H1 (cell line): ENCODE measurements at regions not wholly inside any gene's neighbourhood (a gene's known extent, or its start where the extent isn't known, plus 50 kb on each side); places are given as distances from the start of the nearest gene placed in this dataset.

ENCODE experiments used
- CTCF ChIA-PET: fragments of 300-600 bp; sonication (Branson Sonifier 250); formaldehyde crosslinking; loops from one replicate; lab custom pipeline; 2021; ENCODE audit not compliant: partially characterized antibody; lab: Charles Lee
- POLR2A ChIA-PET: fragments of 300-600 bp; sonication (Branson Sonifier 250); formaldehyde crosslinking; loops from one replicate; lab custom pipeline; 2021; ENCODE audit warnings: inconsistent platforms; ENCODE audit not compliant: partially characterized antibody; lab: Charles Lee
- DNase-seq, 2 experiments: peaks; one replicate each; pipeline versions ENCODE4 v3.0.0 to v3.0.0-alpha.2; 2010 to 2022; ENCODE audit warnings: low spot score in 2 of 2, low read depth in 1 of 2, mixed read lengths in 1 of 2
- FAIRE-seq: peaks from 2 replicates; lab custom pipeline; 2011; peaks lifted over from hg19 to GRCh38; lab: Jason Lieb, UNC
- H2AFZ ChIP-seq: 2 replicates; pipeline ENCODE4 v1.8.1; 2012; ENCODE audit warnings: low read length, inconsistent platforms
- H2AK5ac ChIP-seq: 2 replicates; pipeline ENCODE4 v1.6.1; 2013; ENCODE audit warnings: low read depth, low read length
- H2BK120ac ChIP-seq: replicated peaks from 2 replicates; pipeline ENCODE3; 2013; ENCODE audit warnings: low read depth, low read length, inconsistent platforms
- H2BK12ac ChIP-seq: 2 replicates; pipeline ENCODE4 v1.6.1; 2013; ENCODE audit warnings: low read depth, low read length
- H2BK15ac ChIP-seq: 2 replicates; pipeline ENCODE4 v1.6.1; 2013; ENCODE audit warnings: low read length
- H2BK20ac ChIP-seq: 2 replicates; pipeline ENCODE4 v1.6.1; 2013; ENCODE audit warnings: low read length
- H2BK5ac ChIP-seq: 2 replicates; pipeline ENCODE4 v1.6.1; 2013; ENCODE audit warnings: low read depth, low read length
- H3K14ac ChIP-seq: 2 replicates; pipeline ENCODE4 v1.6.1; 2013; ENCODE audit warnings: inconsistent platforms; ENCODE audit not compliant: insufficient read length
- H3K18ac ChIP-seq: 2 replicates; pipeline ENCODE4 v1.6.1; 2013; ENCODE audit warnings: low read length; ENCODE audit errors: extremely low read depth
- H3K23ac ChIP-seq: 2 replicates; pipeline ENCODE4 v1.6.1; 2013; ENCODE audit warnings: inconsistent platforms; ENCODE audit not compliant: insufficient read length
- H3K23me2 ChIP-seq: 2 replicates; pipeline ENCODE4 v1.6.1; 2013; ENCODE audit warnings: low read depth, low read length
- H3K27ac ChIP-seq: 2 replicates; pipeline ENCODE4 v1.6.1; 2011; ENCODE audit warnings: low read depth, low read length, inconsistent platforms
- H3K27me3 ChIP-seq, 4 experiments: replicated peaks in 1 of 4; 1 replicate in 1 of 4; 2 replicates in 3 of 4; pipeline versions ENCODE4 v1.6.1 to v1.8.1; 2011 to 2013; ENCODE audit warnings: low read length in 3 of 4, mild to moderate bottlenecking in 3 of 4, inconsistent platforms in 2 of 4, mixed read lengths in 2 of 4, moderate library complexity in 1 of 4; ENCODE audit not compliant: control insufficient read depth in 3 of 4, insufficient read depth in 3 of 4; ENCODE audit errors: extremely low read depth in 1 of 4
- H3K36me3 ChIP-seq, 4 experiments: 2 replicates each; pipeline versions ENCODE4 v1.6.1 to v1.8.1; 2011 to 2013; ENCODE audit warnings: mild to moderate bottlenecking in 4 of 4, low read length in 3 of 4, moderate library complexity in 2 of 4, control low read depth in 1 of 4, inconsistent platforms in 1 of 4; ENCODE audit not compliant: insufficient read depth in 4 of 4, control insufficient read depth in 2 of 4
- H3K4ac ChIP-seq: replicated peaks from 2 replicates; pipeline ENCODE3; 2013; ENCODE audit warnings: low read length, low read depth, mixed read lengths, inconsistent platforms; ENCODE audit not compliant: insufficient read length
- H3K4me1 ChIP-seq, 4 experiments: replicated peaks in 1 of 4; 1 replicate in 1 of 4; 2 replicates in 3 of 4; pipeline versions ENCODE4 v1.6.1 to v1.8.1; 2011 to 2013; ENCODE audit warnings: low read length in 3 of 4, inconsistent platforms in 2 of 4, mixed read lengths in 1 of 4; ENCODE audit not compliant: insufficient read depth in 4 of 4, control insufficient read depth in 3 of 4
- H3K4me2 ChIP-seq, 2 experiments: 2 replicates each; pipeline versions ENCODE4 v1.6.1 to v1.8.1; 2011 to 2013; ENCODE audit warnings: low read depth in 2 of 2, low read length in 2 of 2, control low read depth in 1 of 2, inconsistent platforms in 1 of 2, mild to moderate bottlenecking in 1 of 2; ENCODE audit not compliant: insufficient read depth in 1 of 2
- H3K4me3 ChIP-seq, 4 experiments: fragments of 200-600, 300-600 bp in 1 of 4; sonication (generic), shearing (Covaris generic), sonication (Bioruptor Twin) in 1 of 4; 2 replicates each; pipeline versions ENCODE4 v1.5.1 to v1.8.1; 2011 to 2016; ENCODE audit warnings: low read length in 4 of 4, low read depth in 3 of 4, control low read depth in 2 of 4, inconsistent platforms in 2 of 4, mild to moderate bottlenecking in 2 of 4, mixed read lengths in 1 of 4, moderate library complexity in 1 of 4; ENCODE audit not compliant: insufficient read depth in 2 of 4; ENCODE audit errors: extremely low read depth in 1 of 4
- H3K56ac ChIP-seq: replicated peaks from 2 replicates; pipeline ENCODE3; 2013; ENCODE audit warnings: low read depth, mild to moderate bottlenecking, mixed read lengths, low read length, inconsistent platforms; ENCODE audit not compliant: insufficient read length
- H3K79me1 ChIP-seq: 2 replicates; pipeline ENCODE4 v1.6.1; 2013; ENCODE audit warnings: low read depth, low read length, control low read depth
- H3K79me2 ChIP-seq, 2 experiments: 2 replicates each; pipeline versions ENCODE4 v1.6.1 to v1.8.1; 2012 to 2013; ENCODE audit warnings: low read length in 2 of 2, mild to moderate bottlenecking in 2 of 2, inconsistent platforms in 1 of 2; ENCODE audit not compliant: insufficient read depth in 2 of 2, control insufficient read depth in 1 of 2
- H3K9ac ChIP-seq, 4 experiments: replicated peaks in 1 of 4; 1 replicate in 1 of 4; 2 replicates in 3 of 4; pipeline versions ENCODE4 v1.6.1 to v1.8.1; 2011 to 2013; ENCODE audit warnings: low read depth in 3 of 4, low read length in 3 of 4, control low read depth in 2 of 4, mild to moderate bottlenecking in 2 of 4, moderate library complexity in 2 of 4, inconsistent platforms in 1 of 4; ENCODE audit errors: extremely low read depth in 1 of 4
- H3K9me3 ChIP-seq, 2 experiments: 2 replicates each; pipeline versions ENCODE4 v1.6.1 to v1.8.1; 2012 to 2013; ENCODE audit warnings: mild to moderate bottlenecking in 2 of 2, moderate library complexity in 2 of 2, control low read depth in 1 of 2, inconsistent platforms in 1 of 2, low read depth in 1 of 2, low read length in 1 of 2, mixed read lengths in 1 of 2; ENCODE audit not compliant: insufficient read depth in 2 of 2
- H4K20me1 ChIP-seq, 2 experiments: replicated peaks in 1 of 2; 2 replicates each; pipeline versions ENCODE3 to v1.8.1; 2011 to 2013; ENCODE audit warnings: inconsistent platforms in 2 of 2, low read length in 2 of 2, mild to moderate bottlenecking in 1 of 2; ENCODE audit not compliant: insufficient read depth in 2 of 2, control insufficient read depth in 1 of 2
- H4K5ac ChIP-seq: 2 replicates; pipeline ENCODE4 v1.6.1; 2013; ENCODE audit warnings: low read length, low read depth, mixed read lengths, inconsistent platforms; ENCODE audit not compliant: insufficient read length
- H4K8ac ChIP-seq: 2 replicates; pipeline ENCODE4 v1.8.0; 2013; ENCODE audit warnings: mild to moderate bottlenecking, moderate library complexity, low read length, inconsistent platforms; ENCODE audit not compliant: insufficient read depth; ENCODE audit errors: extremely low read depth
- H4K91ac ChIP-seq: replicated peaks from 2 replicates; pipeline ENCODE3; 2013; ENCODE audit warnings: low read length, mixed read lengths, inconsistent platforms; ENCODE audit not compliant: insufficient read length
- FOSL1 ChIP-seq: IDR thresholded peaks from 2 replicates; pipeline ENCODE4 v1.6.1; 2011; ENCODE audit warnings: mild to moderate bottlenecking, low read depth, low read length, moderate library complexity; ENCODE audit not compliant: insufficient read depth
- WGBS, 2 experiments: shearing (Covaris generic) in 1 of 2; methylation state at CpG; one replicate each; pipeline versions ENCODE4 v1.1.6 to v1.1.7; 2013 to 2015; ENCODE audit warnings: low lambda C conversion rate in 2 of 2, mixed read lengths in 2 of 2, inconsistent platforms in 1 of 2, low coverage in 1 of 2, missing lambda C conversion rate in 1 of 2; ENCODE audit not compliant: insufficient replicate concordance in 2 of 2, insufficient coverage in 1 of 2, insufficient read length in 1 of 2; ENCODE audit errors: extremely low coverage in 1 of 2, missing lambda C conversion rate in 1 of 2; 5-methylcytosine and 5-hydroxymethylcytosine counted together

DNA sequence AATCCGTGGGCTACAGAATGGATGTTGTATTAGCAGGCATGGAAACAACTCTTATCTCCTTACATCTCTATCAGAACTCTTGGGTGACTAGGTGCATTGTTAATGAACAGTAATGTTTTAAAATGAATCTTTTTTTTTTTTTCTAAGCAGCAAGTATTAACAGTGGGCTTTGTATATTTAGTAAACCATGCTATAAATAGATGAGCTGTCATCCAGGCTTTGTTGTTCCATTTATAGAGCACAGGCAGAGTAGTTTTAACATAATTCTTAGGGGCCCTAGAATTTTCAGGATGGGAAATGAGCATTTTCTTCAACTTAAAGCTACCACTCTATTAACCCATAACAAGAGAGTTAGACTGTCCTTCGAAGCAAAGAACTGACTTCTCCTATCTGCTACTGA lies 233.7 kb upstream of the ADAMTSL1 start:
- Histone ChIP-seq H4K5ac (no peak overlapping the region), H4K8ac (no peak overlapping the region), H3K4me2 (no peak overlapping the region), H4K20me1 (no peaks in the 10 kb centered on the region), H3K79me1 (no peaks in the 10 kb centered on the region), H2AFZ (no peak overlapping the region), H3K56ac (no peak overlapping the region), H2BK120ac (no peak overlapping the region), H3K23ac (no peak overlapping the region), H3K79me2 (no peaks in the 10 kb centered on the region), H3K18ac (no peak overlapping the region), H4K91ac (no peak overlapping the region), H3K4me1 (no peaks in the 10 kb centered on the region), H3K23me2 (no peaks in the 10 kb centered on the region), H2BK15ac (no peak overlapping the region), H3K9me3 (peaks cover 4% of the 10 kb centered on the region in 2 experiments; a peak in 1 of 4 replicates), H2BK5ac (no peak overlapping the region), H2AK5ac (no peak overlapping the region), H2BK12ac (no peak overlapping the region), H3K9ac (no peak overlapping the region), H3K36me3 (no peaks in the 10 kb centered on the region), H3K14ac (no peak overlapping the region), H3K4ac (no peak overlapping the region), H3K4me3 (no peak overlapping the region), H2BK20ac (no peak overlapping the region), H3K27me3 (no peaks in the 10 kb centered on the region), H3K27ac (no peak overlapping the region)
- FAIRE-seq (no peak), DNase-seq (no peak)
- TF ChIP-seq FOSL1 = no peak
- ChIA-PET CTCF (no interaction called here), POLR2A (no interaction called here)
- 45% methylated on average over 2 of the region's 2 CpGs; no CpG with 5 or more reads in 1 of the 2 experiments for WGBS, 2 experiments
